Coronary artery (tissue), 2 donors: ENCODE measurements at regions not wholly inside any gene's neighbourhood (a gene's known extent, or its start where the extent isn't known, plus 50 kb on each side); places are given as distances from the start of the nearest gene placed in this dataset.

Source experiments
- DNase-seq: peaks from one replicate; pipeline ENCODE4 v3.0.0-alpha.2; 2017; ENCODE audit warnings: low spot score
- H3K27ac ChIP-seq, 2 donors: fragments of 200-600 bp; sonication (generic); one replicate each; pipeline ENCODE4 v1.5.1; 2016 to 2019
- H3K4me3 ChIP-seq: fragments of 200-600 bp; sonication (generic); 2 replicates; pipeline ENCODE4 v1.5.1; 2016; ENCODE audit warnings: mild to moderate bottlenecking, moderate library complexity
- CTCF ChIP-seq: fragments of 200-600 bp; sonication (generic); IDR thresholded peaks from one replicate; pipeline ENCODE4 v1.5.1; 2019; ENCODE audit warnings: antibody characterized with exemption

GRCh38 chr1:199751962-199752687 is 275.4 kb upstream of the NR5A2 start:
- H3K4me3 ChIP-seq = no peak overlapping the region
- TF ChIP-seq CTCF = no peak
- no peak for DNase-seq
- H3K27ac ChIP-seq = no peak overlapping the region

- TF ChIP-seq CTCF = no peak
- DNase-seq = no peak
- Histone ChIP-seq H3K4me3 (no peak overlapping the region), H3K27ac (no peak overlapping the region)
These were observed 274.9 kb upstream of the NR5A2 start for GRCh38 chr1:199752688-199753027.

- no peak for DNase-seq
These were observed 274.0 kb upstream of the NR5A2 start for GRCh38 chr1:199753513-199753912.

GRCh38 chr1:199756066-199756465 is 271.4 kb upstream of the NR5A2 start:
- DNase-seq = no peak
- H3K4me3 ChIP-seq = no peak overlapping the region
- TF ChIP-seq CTCF = no peak
- no peak overlapping the region for H3K27ac ChIP-seq

More at GRCh38 chr1:199753513-199753912, 274.0 kb upstream of the NR5A2 start:
- no peak for TF ChIP-seq CTCF
- no peak overlapping the region for H3K4me3 ChIP-seq
- H3K27ac ChIP-seq = no peak overlapping the region

GRCh38 chr1:199758626-199759255 is 268.8 kb upstream of the NR5A2 start:
- DNase-seq = no peak
- TF ChIP-seq CTCF = no peak
- Histone ChIP-seq H3K4me3 (no peak overlapping the region), H3K27ac (no peak overlapping the region)

- DNase-seq = no peak
- no peak overlapping the region for H3K4me3 ChIP-seq
- no peak overlapping the region for H3K27ac ChIP-seq
- no peak for TF ChIP-seq CTCF
These were observed 268.2 kb upstream of the NR5A2 start for GRCh38 chr1:199759268-199759730.

GRCh38 chr1:199762572-199762971 is 264.9 kb upstream of the NR5A2 start:
- no peak for DNase-seq
- H3K4me3 ChIP-seq = no peak overlapping the region
- TF ChIP-seq CTCF = no peak
- H3K27ac ChIP-seq = no peak overlapping the region
